Inflammatory macrophage treated with lipopolysaccharide for 1 hour (primary cell): ENCODE measurements at regions not wholly inside any gene's neighbourhood (a gene's known extent, or its start where the extent isn't known, plus 50 kb on each side); places are given as distances from the start of the nearest gene placed in this dataset.
A peak's percentile ranks its signal among the peaks of the same experiment; 100 is the strongest.

Experiments
- DNase-seq, 2 donors: peaks; one replicate each; pipeline ENCODE4 v3.0.0-alpha.2; 2020 to 2022

- no peak for DNase-seq
These were observed 68.2 kb upstream of the SESN3 start for GRCh38 chr11:95299078-95299679.

DNA sequence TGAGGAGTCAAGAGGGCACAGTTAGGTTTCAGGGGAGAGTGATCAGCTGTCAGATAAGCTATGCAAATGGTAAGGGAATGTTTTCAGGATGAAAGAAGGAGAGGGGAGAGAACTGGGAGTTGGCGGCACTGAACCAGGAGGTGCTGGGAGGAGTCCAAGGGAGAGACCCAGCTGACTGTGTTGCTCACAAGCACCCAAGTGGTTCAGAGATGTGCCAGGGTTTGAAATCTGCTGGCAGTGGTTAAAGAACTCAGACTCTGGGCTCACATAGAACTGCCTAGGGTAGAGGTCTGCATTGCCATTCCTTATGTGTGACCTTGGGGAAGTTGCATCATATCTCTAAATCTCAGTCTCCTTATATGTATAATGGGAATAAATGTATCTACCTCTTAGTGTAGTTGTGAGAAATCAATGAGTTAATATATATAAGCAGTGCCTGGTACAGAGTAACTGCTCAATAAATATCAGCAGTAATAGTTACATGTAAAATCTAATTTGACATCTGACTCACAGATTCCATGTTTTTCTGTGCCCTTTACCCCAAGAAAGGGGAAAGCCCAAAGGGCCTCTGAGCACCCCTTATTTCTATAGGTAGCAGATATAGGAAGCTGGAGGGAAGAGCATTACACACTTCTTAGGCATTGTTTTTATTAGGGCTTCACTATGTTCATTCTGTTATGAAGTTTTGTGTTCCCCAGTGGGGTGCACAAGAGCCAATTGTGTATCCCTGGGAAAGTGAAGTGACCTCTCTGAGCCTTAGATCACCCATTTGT lies 66.9 kb upstream of the SESN3 start:
- no peak for DNase-seq

GRCh38 chr11:95296621-95297025 lies 65.6 kb upstream of the SESN3 start:
- DNase-seq, result peak; percentile 13 to 35

DNA sequence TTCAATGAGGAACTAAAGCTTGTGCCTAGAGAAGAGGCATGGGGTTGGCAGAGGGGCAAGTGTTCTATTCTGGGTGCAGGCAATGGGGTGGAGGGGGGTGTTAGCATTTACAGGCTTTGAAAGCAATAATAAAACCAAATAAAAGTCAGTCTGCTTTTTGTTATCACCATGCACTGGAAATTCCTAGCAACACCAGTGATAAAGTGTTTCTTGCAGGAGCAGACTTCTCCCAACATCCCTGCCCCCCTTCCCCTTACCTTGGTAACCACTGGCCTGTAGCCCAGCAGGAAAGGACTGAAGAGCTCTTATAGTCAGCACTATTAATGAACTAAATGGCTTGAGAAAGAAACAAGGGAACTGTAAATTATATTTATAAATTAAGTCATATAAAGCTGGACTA lies 65.2 kb upstream of the SESN3 start:
- DNase-seq, result no peak

GRCh38 chr11:95295382-95296149 lies 64.6 kb upstream of the SESN3 start:
- DNase-seq, result no peak

DNA sequence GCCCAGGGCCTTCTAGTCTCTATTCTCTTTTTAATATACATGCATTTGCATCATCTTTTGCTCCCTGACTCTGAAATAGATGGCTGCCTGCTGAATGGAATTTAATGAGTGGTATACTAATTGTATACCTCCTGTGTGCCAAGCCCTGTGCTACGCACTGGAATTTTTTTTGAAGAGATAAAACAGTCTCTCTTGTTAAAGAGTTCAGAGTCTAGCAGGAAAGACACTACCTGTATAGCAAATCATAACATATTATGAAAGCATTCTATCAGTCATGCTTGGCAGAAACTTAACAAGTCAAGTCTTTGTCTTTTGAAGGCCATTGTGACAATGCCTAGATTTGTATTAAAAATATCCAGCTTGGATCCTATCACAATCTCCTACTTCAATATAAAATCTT lies 63.7 kb upstream of the SESN3 start:
- DNase-seq, result no peak

GRCh38 chr11:95293116-95293515 lies 62.1 kb upstream of the SESN3 start:
- no peak for DNase-seq

DNA sequence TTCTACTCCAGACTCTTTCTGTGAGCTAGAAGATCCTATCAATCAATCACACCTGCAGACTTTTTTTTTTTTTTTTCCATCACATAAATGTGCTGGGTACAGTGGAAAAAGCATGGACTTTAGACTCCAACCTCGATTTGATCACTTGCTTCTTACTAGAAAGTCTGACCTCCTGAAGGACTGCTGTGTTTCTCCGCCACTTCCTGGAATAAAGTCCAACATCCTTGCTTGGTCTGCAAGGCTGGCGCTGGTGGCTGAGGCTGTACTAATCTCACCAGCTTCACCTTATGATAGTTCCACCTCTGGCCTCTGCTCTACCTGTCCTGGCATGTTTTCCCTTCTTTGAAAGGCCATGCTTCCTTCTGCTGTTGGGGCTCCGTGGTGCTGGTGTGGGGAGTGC lies 60.9 kb upstream of the SESN3 start:
- DNase-seq, result no peak

- DNase-seq, result no peak
These were observed 58.5 kb upstream of the SESN3 start for GRCh38 chr11:95289378-95290101.

DNA sequence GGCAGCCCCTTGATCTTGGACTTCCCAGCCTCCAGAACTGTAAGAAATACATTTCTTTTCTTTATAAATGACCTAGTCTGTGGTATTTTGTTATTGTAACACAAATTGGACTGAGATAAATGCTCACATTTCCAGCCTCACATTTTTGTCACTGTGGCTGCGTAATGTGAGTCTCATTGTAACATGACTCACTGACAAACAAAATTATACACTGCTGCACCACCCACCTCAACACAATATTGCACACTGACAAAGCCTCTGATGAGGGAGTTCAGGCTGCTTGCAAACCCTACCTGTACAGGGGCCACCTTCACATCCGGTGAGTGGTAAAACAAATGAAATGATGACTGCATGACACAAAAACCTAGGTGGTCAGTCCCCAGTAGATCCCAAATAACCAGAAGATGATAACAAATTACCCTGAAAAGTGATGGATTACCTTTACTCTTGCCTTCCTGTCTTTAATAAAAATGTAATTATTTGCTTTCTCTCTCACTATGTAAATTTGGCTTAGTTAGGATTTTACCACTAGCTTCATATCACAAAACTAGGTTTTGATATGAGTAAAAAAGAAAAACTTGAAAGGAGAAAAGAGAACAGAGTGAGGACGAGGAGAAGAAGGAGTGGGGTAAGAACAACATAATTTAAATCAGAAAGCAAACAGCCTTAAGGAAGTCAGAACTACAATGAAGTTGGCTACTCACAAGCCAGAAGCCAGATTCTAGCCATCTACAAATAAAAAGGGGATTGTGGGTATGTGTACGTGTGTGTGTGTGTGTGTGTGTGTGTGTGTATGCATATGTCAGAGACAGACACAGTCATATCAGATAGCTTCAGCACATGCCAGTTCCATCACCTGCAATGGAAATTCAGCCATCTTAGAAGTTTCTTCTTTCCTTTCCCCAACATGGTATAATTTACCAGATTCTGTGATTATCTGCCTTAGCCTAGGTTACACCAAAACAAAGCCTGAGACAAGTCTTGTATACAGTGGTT lies 53.4 kb upstream of the SESN3 start:
- no peak for DNase-seq

DNA sequence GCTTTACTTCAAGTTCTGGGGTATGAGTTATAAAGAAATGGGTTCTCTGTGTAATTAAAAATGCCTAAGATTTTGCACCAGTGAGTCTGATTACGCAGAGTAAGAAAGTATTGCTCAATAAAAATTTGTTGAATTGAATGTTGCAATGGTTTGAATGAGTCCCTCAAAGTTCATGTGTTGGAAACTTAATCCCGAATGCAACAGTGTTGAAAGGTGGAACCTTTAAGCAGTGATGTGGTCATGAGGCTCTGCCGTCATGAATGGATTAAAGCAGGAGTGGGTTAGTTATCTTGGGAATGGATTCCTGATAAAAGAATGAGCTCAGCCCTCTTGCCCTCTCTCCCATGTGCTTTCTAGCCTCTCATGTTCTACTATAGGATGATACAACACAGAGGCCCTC lies 52.6 kb upstream of the SESN3 start:
- peak; percentile 26 to 48 for DNase-seq

- no peak for DNase-seq
These were observed 52.1 kb upstream of the SESN3 start for GRCh38 chr11:95283146-95283545.

DNA sequence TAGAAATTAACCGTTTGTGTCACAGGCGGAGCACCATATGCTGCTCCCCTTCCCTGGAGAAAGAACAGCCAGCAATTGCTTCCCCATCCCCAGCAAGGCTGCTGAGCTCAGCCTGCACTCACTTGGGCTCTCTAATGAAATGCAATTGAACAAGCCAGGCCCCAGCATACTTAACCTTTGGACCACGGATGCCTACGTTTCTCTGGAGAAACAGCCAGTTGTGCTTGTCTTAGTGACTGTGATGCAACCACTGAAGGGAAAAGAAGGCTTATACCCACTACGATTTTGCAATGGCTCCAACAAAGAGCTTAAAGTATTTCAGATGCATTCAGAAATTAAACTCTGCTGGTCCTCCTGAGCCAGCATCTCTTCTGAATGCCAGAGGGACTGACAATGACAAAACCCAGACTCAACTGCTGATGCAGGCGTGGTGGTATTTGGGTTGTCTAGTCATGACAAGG lies 51.3 kb upstream of the SESN3 start:
- peak in 1 of 2 donors; percentile 29 for DNase-seq
